COR-L47 (cell line): ENCODE measurements at regions not wholly inside any gene's neighbourhood (a gene's known extent, or its start where the extent isn't known, plus 50 kb on each side); places are given as distances from the start of the nearest gene placed in this dataset.
"Not testable (repeated sequence)": the region's sequence is repeated elsewhere in the genome, so short reads cannot be mapped to it uniquely, and the experiment has no call there.

ENCODE experiments used
- DNase-seq: peaks from one replicate; lab custom pipeline; 2025; lab: John Stamatoyannopoulos, UW

DNA sequence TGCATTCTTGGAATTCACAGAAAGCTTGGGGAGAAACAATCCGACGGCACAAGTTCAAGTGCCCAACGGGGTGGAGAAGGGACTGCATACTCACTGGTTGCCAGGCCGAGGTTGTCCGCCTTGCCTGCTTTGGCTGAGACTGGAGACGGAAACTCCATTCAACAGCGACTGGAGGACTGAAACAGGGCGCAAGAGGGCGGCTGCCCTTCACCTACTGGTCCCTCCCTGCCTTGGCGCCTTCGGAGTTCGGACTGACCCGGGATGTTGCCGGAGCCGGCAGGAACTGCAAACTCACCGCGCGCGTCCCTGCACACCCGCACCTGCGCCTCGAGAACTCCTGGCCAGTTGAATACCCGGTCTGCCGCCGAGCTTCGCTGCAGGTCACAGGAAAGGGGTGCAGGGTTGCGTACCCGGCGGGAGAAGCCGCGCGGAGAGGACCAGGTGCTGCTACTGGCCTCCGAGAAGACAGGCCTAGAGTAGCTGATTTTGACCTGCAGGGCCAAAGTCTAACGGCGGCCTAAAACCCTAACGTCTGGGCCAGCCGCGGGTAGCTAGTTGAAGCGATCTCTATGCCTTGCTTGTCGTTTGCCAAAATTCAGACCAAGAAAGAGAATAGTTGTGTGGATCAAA is 132.9 kb downstream of the FAM72B start:
- not testable (repeated sequence) for DNase-seq

DNA sequence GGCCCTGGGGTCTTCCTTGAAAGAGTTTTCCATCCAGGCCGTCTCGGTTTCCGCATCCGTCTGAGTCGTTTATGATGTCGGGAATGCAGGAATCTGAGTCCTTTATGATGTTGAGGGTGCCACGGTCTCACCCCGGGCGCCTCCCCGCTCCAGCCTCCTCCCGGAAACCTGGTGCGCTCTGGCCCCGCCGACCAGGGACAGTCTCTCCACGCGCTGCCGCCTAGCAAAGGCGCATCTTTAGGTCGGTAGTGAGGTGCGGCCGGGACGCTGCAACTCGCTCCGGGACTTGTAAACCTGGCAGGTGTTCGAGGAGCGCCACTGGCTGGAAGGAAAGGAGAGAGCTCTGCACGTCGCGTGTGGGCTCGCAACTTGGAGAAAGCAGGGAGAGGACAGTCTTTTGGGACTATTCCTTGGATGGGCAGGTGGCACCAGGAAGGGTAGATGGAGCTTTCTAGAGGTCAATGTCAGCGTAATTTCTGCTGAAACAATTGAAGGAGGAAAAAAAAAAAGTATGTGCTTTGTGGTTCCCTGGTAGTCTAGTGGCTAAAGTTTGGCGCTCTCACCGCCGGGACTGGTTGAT is 132.0 kb downstream of the FAM72B start:
- DNase-seq: not testable (repeated sequence)

DNA sequence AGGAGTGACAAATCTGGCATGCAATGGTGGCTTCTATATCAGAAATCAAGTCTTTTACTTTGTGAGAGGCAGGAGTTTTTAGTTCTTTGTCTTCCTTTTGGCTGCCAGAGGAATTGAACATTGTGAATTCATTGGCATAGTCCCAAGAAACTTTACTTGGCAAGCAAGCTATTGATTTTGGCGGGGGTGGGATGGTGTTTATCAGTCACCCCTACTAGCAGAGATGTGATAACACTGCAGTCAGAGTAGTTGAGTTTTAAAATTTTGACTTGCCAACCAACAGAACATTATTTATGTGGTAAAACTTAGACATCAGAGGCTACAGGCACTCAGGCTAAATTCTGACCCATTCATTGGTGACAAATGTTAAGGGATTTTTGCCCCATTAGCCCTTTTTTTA is 129.2 kb downstream of the FAM72B start:
- not testable (repeated sequence) for DNase-seq

DNA sequence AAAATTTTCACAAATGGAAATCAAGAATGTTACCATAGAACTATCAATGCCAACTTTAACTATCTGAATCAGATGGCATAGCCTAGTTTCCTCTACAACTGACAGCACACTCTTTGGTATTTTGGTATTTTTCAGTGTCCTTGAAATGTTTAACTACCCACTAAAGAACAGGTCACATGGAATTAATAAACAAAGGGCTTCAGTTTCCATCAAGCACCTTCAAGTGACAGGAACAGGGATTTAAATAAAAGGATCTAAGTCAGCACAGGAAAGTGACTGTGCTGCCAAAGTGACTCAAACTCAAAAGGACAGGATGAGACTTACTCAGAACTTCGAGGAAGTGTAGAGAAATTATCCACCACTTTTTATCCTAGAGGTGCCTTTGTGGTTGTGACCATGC is 117.2 kb downstream of the FAM72B start:
- DNase-seq: not testable (repeated sequence)

DNA sequence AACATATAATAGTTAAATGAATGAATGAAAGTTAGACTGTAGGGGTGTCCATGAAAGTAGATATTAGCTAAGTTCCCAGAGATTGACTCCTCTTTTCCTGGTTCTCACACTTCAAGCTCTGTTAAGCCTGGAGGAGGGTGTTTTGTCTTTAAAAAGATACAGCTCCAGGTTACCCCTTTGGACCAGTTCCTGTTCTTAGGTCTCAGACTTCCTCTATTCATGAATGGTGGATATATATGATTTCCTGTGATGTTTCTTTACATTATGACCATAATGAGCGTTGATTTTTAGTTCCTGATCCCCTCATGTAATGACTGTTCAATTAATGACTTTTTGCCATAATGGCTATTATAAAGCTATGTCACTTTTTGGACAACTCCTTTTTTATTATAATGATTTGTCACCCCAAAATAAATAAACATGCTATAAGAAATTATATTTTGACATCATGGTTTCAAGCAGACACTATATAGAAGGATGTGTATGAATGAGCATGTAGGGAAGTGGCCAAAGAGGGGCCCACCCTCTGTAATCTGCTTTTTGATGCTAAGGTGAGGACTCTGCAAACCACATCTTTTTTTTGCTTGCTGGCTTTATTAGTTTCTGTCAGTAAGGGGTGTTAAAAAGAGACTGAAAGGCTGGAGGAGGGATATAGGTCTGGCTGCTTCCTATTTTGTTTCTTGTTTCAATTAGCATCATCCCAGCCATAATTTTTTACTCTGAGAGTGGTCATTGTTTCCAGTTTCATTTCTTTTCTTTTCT is 115.2 kb downstream of the FAM72B start:
- DNase-seq: not testable (repeated sequence)

DNA sequence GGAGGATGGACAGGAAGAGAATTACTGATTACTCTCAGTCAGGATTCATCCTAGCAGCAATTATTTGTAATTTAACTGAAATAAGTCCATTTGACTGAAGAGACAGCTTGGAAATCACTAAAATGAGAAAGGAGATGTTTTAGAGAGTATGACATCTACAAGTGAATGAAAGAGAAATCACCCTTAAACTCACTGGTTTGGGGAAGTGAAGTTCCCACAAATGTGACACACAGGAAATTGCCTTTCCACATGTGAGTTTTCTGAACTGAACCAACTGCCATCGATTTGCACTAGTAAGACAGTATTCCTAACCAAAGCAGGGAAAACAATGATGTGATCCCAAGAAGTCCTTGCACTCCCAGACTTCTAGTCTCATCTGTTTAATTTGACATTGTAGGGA is 110.3 kb downstream of the FAM72B start:
- not testable (repeated sequence) for DNase-seq

DNA sequence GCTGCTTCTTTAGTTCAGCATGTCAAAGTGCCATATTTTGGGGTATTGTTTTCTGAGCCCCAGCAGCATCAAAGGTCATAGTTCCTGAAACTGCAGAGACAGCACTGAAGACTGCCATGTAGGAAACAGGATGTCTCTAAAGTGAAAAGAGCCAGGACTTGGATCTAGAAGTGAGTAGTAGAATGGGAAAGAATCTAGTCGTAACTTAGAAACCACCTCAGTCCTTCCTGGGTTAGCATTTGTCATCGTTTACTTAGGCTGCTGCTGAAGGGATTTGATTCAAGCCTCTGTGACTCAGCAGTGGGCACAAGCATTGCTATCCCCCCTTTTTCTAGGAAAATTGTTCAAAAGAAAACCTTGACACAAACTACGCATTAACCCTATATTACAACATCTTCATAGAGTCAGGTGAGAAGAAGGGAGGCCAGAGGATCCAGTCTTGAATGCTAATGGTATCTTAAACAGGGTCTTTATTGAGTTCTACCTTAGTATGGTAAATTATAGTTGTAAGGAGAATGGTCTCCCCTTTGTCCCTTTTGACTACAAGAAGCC is 108.8 kb downstream of the FAM72B start:
- DNase-seq: not testable (repeated sequence)

DNA sequence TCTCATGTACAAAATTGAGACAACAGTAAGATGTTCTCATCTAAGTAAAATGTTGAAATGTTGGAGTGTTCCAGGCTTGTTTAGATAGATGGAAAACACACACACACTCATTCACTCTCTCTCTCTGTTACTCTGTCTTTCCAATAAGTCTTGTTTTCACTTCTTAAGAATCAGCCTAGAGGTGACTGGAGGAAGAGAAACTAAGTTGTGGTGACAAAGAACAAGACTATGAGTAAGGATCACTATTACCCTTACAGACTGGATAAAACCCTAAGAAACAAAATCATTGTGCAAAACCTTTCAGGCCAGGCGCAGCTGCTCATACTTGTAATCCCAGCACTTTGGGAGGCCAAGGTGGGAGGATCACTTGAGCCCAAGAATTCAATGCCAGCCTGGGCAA is 107.5 kb downstream of the FAM72B start:
- DNase-seq: not testable (repeated sequence)

DNA sequence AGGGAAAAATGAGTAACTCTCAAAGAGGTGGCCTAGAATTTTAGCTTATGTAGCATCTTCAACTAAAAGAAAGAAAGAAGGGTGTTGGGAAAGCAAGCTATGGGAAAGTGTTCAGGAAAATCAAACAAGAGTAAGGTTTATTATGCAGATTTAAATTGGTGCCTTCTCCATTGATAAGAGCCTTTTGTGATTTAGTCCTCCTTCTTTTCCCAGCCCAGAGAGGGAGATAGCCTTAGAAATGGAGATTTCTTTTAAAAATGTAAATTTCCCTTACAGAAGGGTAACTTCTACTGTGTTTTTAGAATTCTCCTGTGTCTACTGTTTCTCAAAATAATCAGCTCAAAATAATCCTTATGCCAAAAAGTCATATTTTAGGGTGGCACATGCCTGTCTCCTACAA is 104.5 kb downstream of the FAM72B start:
- not testable (repeated sequence) for DNase-seq

DNA sequence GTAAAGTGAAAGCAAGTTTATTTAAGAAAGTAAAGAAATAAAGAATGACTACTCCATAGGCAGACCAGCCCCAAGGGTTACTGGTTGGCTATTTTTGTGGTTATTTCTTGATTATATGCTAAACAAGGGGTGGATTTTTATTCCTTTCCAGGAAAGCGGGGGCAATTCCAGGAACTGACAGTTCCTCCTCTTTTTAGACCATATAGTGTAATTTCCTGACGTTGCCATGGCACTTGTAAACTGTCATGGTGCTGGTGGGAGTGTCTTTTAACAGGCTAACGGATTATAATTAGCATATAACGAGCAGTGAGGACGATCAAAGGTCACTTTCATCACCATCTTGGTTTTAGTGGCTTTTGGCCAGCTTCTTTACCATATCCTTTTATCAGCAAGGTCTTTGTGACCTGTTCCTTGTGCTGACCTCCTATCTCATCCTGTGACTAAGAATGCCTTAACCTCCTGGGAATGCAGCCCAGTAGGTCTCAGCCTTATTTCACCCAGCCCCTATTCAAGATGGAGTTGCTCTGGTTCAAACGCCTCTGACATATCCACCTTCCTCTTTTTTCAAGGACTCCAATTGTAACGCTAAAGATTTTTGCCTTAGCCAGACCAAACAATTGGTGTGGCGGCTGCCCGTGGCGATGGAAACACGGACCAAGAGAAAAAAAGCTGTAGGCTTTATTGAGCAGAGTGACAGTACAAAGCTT is 103.8 kb downstream of the FAM72B start:
- DNase-seq: not testable (repeated sequence)

DNA sequence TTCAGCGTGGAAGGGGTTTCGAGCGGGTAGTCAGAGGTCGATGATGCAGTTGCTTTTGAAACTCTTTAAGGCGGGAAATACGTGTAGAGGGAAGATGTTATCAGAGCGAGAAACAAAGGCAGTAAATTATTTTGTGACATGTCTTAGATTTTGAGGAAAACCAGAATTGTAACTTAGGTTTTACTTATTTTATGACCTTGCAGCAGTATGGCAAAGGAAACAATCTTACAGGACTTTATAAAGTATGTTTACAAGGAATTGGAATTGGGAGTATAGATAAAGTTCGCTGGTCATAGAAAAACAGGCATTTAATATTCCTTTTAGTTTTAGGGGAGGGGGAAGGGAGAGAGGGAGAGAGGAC is 103.3 kb downstream of the FAM72B start:
- not testable (repeated sequence) for DNase-seq

DNA sequence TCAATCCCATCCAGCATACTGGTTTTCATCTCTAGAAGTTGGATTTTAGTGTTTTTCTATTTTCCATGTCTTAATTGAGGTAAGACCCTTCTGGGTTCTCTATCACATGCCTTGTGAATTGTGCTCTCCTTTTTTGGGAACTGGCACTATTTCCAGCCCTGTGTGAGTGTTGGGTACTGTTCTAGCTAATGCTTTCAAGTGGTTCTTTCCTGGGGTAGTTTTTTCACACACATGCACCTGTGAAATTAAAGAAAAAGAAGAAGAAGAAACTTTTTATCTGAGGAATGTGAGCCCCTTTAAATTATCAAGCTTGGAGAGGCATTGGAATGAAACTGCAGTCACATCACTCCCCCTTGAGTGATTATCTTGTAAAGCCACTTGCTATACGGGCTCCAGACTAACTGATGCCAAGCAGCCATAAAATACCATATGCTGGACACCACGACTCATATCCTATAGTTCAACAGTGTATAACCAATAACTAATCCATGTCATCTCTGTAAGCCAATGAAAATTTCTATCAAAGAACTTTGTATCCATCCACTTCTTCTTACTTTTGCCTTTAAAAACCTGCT is 102.4 kb downstream of the FAM72B start:
- DNase-seq: not testable (repeated sequence)

DNA sequence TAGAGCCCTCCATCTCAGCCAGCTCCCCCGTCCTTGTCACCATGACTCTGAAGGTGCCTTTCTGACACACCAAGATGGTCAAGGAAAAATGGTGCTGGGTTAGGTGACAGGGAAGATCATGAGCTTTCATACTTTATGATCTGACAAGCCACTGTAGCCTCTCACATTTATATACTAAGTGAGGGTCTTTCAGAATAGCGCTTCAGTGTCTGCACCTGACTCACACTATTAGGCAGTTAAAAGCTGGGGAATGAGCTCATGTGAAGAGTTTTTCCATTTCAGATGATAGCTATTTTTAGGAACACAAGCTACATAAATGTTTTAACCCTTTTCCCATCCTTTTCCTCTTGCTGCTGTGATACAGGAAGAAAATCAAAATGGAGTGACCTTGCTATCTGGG is 101.1 kb downstream of the FAM72B start:
- DNase-seq: not testable (repeated sequence)

DNA sequence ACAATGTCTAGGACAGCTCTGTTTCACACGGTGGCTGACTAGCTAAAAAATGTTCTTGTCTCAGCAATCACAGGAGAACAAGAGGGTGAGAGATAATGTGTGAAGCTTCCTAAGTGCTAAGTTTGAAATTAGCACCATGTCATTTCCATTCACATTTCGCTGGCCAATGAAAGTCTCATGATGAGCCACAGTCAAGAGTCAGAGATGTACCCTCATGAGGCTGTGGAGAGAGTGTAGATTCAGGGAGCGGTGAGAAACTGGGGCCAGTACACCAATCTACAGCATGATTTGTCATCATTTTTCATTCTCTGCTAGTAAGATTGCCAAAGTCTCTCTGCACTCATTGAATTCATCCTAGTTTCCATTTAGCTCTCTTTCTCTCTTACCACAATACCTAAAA is 97.9 kb downstream of the FAM72B start:
- DNase-seq: not testable (repeated sequence)

DNA sequence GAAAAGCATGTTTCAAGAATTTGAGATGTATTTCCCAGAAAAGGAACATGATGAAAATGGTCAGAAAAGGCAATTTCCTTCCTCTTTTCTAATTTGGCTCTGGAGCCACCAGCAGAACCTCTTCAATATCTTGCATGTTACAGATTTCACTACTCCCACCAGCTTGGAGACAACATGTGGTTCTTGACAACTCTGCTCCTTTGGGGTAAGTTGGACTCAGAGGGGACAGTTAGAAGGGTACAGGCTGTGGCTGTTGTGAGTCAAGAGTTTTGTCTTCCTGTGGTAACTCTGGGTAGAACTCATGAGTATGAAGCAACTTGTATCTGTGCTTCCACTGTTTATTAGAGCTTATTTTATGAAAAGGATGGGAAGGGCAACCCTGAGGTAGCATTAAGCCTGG is 96.9 kb downstream of the FAM72B start:
- DNase-seq: not testable (repeated sequence)

DNA sequence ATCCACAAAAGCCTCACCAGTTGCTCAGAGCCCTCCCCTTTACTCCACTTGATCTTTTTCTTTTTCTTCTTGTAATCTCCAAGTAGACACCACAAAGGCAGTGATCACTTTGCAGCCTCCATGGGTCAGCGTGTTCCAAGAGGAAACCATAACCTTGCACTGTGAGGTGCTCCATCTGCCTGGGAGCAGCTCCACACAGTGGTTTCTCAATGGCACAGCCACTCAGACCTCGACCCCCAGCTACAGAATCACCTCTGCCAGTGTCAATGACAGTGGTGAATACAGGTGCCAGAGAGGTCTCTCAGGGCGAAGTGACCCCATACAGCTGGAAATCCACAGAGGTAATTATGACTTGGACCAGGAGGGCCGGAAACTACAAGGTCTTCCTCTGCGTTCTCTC is 95.6 kb downstream of the FAM72B start:
- DNase-seq: not testable (repeated sequence)

DNA sequence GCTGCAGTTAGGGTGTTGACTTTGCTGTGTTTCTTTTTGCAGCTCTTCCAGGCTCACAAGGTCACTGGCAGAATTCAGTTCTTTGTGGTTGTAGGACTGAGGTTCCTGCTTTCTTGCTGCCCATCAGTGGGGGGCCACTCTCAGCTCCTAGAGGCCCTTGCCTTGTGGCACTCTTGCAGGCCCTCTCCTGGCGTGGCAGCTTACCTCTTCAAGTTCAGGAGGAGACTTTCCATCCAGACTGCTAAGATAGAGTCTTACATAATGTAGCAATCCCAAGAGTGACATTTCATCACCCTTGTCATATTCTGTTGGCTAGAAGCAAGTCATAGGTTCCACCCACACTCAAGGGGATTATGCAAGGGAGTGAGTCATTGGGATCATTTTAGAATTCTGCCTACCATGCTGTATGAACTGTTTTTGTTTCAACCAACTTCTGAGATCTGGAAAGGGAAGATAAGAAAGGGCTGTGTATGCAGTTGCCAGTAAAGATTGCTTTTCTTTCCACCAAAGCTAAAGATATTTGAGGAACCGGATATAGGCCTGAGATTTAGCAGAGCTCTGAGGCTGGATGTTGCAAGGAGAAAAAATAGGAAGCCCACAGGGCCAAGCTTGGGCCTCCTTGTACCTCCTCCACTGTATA is 91.7 kb downstream of the FAM72B start:
- DNase-seq: not testable (repeated sequence)

DNA sequence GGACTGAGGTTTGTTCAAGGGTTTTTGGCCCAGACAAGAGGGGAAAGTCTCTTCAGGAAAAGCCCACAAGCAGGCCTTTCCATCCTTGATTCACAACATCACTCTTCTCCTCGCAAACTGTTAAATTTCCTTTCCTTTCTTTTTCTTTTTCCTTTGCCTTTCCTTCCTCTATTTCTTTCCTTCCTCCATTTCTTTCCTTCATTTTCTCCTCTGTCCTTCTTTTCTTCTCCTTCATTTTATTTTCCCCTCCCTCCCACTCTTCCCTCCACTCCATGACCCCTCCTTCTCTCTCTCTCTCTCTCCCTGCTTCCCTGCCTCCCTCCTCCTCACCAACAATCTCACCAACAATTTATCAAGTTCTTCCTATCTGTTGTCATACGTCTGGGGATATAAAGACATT is 89.1 kb downstream of the FAM72B start:
- DNase-seq: not testable (repeated sequence)

DNA sequence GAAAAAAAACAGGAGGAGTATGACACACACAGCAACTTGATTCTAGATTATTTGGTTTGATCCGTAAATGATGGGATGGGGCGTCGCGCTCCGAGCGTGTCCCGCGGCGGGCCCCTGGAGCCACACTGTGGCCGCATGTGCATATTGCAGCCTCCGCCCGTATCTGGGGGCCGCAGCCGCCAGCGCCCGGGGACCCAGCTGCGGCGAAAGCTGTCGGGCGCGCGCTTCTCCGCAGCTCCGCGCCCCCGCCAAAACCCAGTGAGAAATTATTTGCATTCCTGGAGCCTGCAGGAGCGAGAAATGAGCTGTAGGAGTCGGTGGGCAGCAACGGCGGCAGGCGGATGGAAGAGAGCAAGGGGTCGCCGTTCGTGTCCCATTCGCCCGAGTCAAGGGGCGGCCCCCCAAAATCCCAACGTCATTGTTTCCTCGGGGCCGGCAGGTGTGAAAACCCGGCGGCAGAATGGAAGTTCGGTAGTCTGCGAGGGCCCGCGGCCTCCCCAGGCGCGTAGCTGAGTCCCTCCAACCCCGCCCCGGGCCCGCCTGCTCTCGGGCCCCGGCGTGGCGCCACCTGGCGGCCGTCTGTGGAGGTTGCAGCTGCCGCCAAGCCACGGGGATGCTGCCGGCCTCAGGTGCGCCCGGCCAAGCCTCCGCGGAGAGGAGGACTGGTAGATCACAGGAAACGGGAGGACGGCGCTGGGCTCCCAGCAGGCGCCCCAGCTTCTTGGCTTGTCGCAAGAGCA is 86.8 kb downstream of the FAM72B start:
- peak; percentile 33 for DNase-seq

DNA sequence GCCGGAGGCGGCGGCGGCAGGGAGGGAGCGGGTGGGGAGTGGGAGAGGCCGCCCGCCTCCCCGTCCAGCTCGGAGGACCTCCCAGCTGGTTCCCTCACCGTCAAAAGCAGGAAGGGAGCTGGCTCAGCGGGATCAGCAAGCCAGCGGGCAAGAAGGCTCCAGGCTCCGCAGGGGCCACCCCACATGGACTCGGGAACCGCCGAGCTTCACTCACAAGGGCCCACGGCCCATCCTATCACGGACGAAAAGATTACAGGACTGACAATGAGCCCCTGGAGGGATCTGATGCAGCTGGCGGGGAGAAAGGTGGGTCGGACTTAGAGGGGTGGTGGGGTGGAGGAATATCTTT is 86.3 kb downstream of the FAM72B start:
- DNase-seq: not testable (repeated sequence)

DNA sequence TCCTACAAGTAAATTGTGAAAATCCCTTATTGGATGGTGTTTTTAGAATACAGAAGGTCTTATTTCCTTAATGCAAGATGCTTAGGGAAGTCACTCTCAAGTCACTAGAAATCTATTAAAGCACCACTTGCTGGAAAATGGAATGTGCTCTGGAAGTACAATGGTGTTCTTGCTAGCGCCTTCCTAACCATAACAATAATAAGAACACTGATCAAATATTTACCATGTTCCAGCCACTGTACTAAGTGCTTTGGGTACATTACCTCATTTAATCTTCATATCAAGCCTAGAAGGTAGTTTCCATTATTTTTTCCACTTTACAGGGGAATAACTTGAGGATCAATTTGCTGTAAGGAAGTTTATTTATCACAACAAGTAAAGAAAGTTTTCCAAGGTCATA is 75.1 kb downstream of the FAM72B start:
- not testable (repeated sequence) for DNase-seq
